ENCODE measurements at regions not wholly inside any gene's neighbourhood (a gene's known extent, or its start where the extent isn't known, plus 50 kb on each side); places are given as distances from the start of the nearest gene placed in this dataset.

DNA sequence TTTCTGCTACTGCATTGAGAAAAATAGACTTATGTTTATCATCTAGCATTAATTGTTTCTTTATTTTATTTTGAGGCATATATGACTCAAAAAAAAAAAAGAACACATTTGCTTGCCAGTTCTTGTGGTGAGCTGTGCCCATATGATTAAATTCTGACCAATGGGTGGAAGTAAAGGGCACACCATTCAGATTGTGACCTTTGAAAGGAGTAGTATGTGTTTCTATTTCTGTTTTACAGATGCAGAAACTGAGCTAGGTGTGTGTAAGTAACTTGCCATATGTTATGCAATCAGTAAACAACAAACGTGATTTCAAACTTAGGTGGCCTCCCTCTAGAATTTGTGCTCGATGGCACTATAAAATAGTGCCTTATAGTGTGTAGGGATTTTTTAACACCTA is 368.1 kb upstream of the EDIL3 start:
- H3K23ac ChIP-seq (ENCODE audit: insufficient read length): no peak overlapping the region
- no peaks in the 10 kb centered on the region for H4K20me1 ChIP-seq (replicated peaks in 1 of 2; ENCODE audit: control insufficient read depth in 1 of 2, insufficient read depth in 2 of 2, low read length in 2 of 2)
- H3K79me2 ChIP-seq (ENCODE audit: control insufficient read depth in 1 of 2, insufficient read depth in 2 of 2, low read length in 2 of 2): no peaks in the 10 kb centered on the region
- POLR2A ChIA-PET (ENCODE audit: partially characterized antibody): no interaction called here
- H2BK20ac ChIP-seq (ENCODE audit: low read length): no peak overlapping the region
- no peak overlapping the region for H2AFZ ChIP-seq (ENCODE audit: low read length)
- no peak overlapping the region for H4K8ac ChIP-seq (ENCODE audit: extremely low read depth, insufficient read depth, low read length)
- H2BK12ac ChIP-seq (ENCODE audit: low read depth, low read length): no peak overlapping the region
- no peaks in the 10 kb centered on the region for H3K4me1 ChIP-seq (replicated peaks in 1 of 4; ENCODE audit: control insufficient read depth in 3 of 4, insufficient read depth in 4 of 4, low read length in 3 of 4)
- no peak overlapping the region for H4K5ac ChIP-seq (ENCODE audit: insufficient read length, low read depth, low read length)
- no peaks in the 10 kb centered on the region for H3K36me3 ChIP-seq (ENCODE audit: control insufficient read depth in 2 of 4, insufficient read depth in 4 of 4, low read length in 3 of 4)
- 83% methylated on average over 2 of the region's 2 CpGs; no CpG with 5 or more reads in 1 of the 2 experiments for WGBS, 2 experiments (ENCODE audit: extremely low coverage in 1 of 2, insufficient coverage in 1 of 2, insufficient read length in 1 of 2, insufficient replicate concordance in 2 of 2, low coverage in 1 of 2, low lambda C conversion rate in 2 of 2, missing lambda C conversion rate in 1 of 2)
- no peak overlapping the region for H3K27ac ChIP-seq (ENCODE audit: low read depth, low read length)
- FAIRE-seq: no peak
- H3K14ac ChIP-seq (ENCODE audit: insufficient read length): no peak overlapping the region
- H3K4ac ChIP-seq (replicated peaks; ENCODE audit: insufficient read length, low read depth, low read length): no peak overlapping the region
- TF ChIP-seq MAFK (IDR thresholded peaks at IDR 0.05; ENCODE audit: low read depth, low read length): no peak
- TF ChIP-seq SP2 (IDR thresholded peaks at IDR 0.05; ENCODE audit: low read length): no peak
- no peak for TF ChIP-seq NRF1 (IDR thresholded peaks at IDR 0.05; ENCODE audit: low read depth, low read length)
- TF ChIP-seq, protein P1, sequence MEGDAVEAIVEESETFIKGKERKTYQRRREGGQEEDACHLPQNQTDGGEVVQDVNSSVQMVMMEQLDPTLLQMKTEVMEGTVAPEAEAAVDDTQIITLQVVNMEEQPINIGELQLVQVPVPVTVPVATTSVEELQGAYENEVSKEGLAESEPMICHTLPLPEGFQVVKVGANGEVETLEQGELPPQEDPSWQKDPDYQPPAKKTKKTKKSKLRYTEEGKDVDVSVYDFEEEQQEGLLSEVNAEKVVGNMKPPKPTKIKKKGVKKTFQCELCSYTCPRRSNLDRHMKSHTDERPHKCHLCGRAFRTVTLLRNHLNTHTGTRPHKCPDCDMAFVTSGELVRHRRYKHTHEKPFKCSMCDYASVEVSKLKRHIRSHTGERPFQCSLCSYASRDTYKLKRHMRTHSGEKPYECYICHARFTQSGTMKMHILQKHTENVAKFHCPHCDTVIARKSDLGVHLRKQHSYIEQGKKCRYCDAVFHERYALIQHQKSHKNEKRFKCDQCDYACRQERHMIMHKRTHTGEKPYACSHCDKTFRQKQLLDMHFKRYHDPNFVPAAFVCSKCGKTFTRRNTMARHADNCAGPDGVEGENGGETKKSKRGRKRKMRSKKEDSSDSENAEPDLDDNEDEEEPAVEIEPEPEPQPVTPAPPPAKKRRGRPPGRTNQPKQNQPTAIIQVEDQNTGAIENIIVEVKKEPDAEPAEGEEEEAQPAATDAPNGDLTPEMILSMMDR (IDR thresholded peaks at IDR 0.05; ENCODE audit: control extremely low read depth in 1 of 3, insufficient read depth in 1 of 3, low read depth in 1 of 3, low read length in 3 of 3): no peak
- no peak for TF ChIP-seq POLR2A (IDR thresholded peaks at IDR 0.05; ENCODE audit: control extremely low read depth in 1 of 2, low read depth in 2 of 2, low read length in 2 of 2)
- TF ChIP-seq TBP (IDR thresholded peaks at IDR 0.05; ENCODE audit: low read depth, low read length): no peak
- TF ChIP-seq KDM5A (IDR thresholded peaks at IDR 0.05; ENCODE audit: low read length): no peak
- TF ChIP-seq CHD2 (IDR thresholded peaks at IDR 0.05; ENCODE audit: low read length): no peak
- TF ChIP-seq RBBP5 (IDR thresholded peaks at IDR 0.05; ENCODE audit: borderline replicate concordance, low read depth, low read length): no peak
- no peak for TF ChIP-seq KDM4A (IDR thresholded peaks at IDR 0.05; ENCODE audit: low read depth, low read length, severe bottlenecking)
- TF ChIP-seq GABPA (IDR thresholded peaks at IDR 0.05; ENCODE audit: borderline replicate concordance, insufficient read depth, low read length): no peak
- no peak for TF ChIP-seq HDAC2 (IDR thresholded peaks at IDR 0.05; ENCODE audit: borderline replicate concordance in 1 of 2, low read depth in 2 of 2, low read length in 2 of 2)
- TF ChIP-seq RXRA (IDR thresholded peaks at IDR 0.05; ENCODE audit: insufficient read depth, low read depth, low read length): no peak
- H3K4me3 ChIP-seq (ENCODE audit: extremely low read depth in 1 of 4, insufficient read depth in 2 of 4, low read depth in 3 of 4, low read length in 4 of 4): no peak overlapping the region
- H4K91ac ChIP-seq (replicated peaks; ENCODE audit: insufficient read length, low read length): no peak overlapping the region
- H2BK5ac ChIP-seq (ENCODE audit: low read depth, low read length): no peak overlapping the region
- CTCF ChIA-PET (ENCODE audit: partially characterized antibody): no interaction called here
- H3K18ac ChIP-seq (ENCODE audit: extremely low read depth, low read length): no peak overlapping the region
- H3K23me2 ChIP-seq (ENCODE audit: low read depth, low read length): no peaks in the 10 kb centered on the region
- H2BK15ac ChIP-seq (ENCODE audit: low read length): 0 out of 2 replicates have a peak overlapping the region, but pooled peaks have one; percentile 20
- H3K27me3 ChIP-seq (replicated peaks in 1 of 4; ENCODE audit: control insufficient read depth in 3 of 4, extremely low read depth in 1 of 4, insufficient read depth in 3 of 4, low read length in 3 of 4): no peaks in the 10 kb centered on the region
- H2BK120ac ChIP-seq (replicated peaks; ENCODE audit: low read depth, low read length): no peak overlapping the region
- no peak for DNase-seq (ENCODE audit: low read depth in 1 of 2, low spot score in 2 of 2)
- H3K9ac ChIP-seq (replicated peaks in 1 of 4; ENCODE audit: extremely low read depth in 1 of 4, low read depth in 3 of 4, low read length in 3 of 4): no peak overlapping the region
- H3K56ac ChIP-seq (replicated peaks; ENCODE audit: insufficient read length, low read depth, low read length): no peak overlapping the region
- H3K4me2 ChIP-seq (ENCODE audit: insufficient read depth in 1 of 2, low read depth in 2 of 2, low read length in 2 of 2): no peak overlapping the region
- no peak overlapping the region for H2AK5ac ChIP-seq (ENCODE audit: low read depth, low read length)
- no peaks in the 10 kb centered on the region for H3K79me1 ChIP-seq (ENCODE audit: low read depth, low read length)
- H3K9me3 ChIP-seq (ENCODE audit: insufficient read depth in 2 of 2, low read depth in 1 of 2, low read length in 1 of 2): no peaks in the 10 kb centered on the region

Data from H1 (cell line).